MM.1S (cell line): ENCODE measurements at regions not wholly inside any gene's neighbourhood (a gene's known extent, or its start where the extent isn't known, plus 50 kb on each side); places are given as distances from the start of the nearest gene placed in this dataset.

Experiments
- DNase-seq: peaks from one replicate; pipeline ENCODE4 v3.0.0-alpha.2; 2015
- H2AFZ ChIP-seq: fragments of 300-600 bp; sonication (generic); 2 replicates; pipeline ENCODE4 v1.6.0; 2016; ENCODE audit warnings: antibody characterized with exemption, low read length
- H3F3A ChIP-seq: fragments of 300-600 bp; sonication (generic); 2 replicates; pipeline ENCODE4 v1.6.1; 2016; ENCODE audit warnings: mild to moderate bottlenecking, antibody characterized with exemption, low read length, moderate library complexity, mixed read lengths; ENCODE audit not compliant: insufficient read depth
- H3K27ac ChIP-seq: fragments of 300-600 bp; sonication (generic); 2 replicates; pipeline ENCODE4 v1.5.1; 2016; ENCODE audit warnings: mild to moderate bottlenecking, low read length
- H3K27me3 ChIP-seq: fragments of 300-600 bp; sonication (generic); replicated peaks from 2 replicates; pipeline ENCODE4 v1.6.0; 2016; ENCODE audit warnings: low read length; ENCODE audit not compliant: insufficient read depth
- H3K36me3 ChIP-seq: fragments of 300-600 bp; sonication (generic); replicated peaks from 2 replicates; pipeline ENCODE4 v1.6.1; 2016; ENCODE audit warnings: mild to moderate bottlenecking, low read length, mixed read lengths; ENCODE audit not compliant: insufficient read depth
- H3K4me1 ChIP-seq: fragments of 300-600 bp; sonication (generic); 2 replicates; pipeline ENCODE4 v1.6.1; 2016; ENCODE audit warnings: low read length, mixed read lengths
- H3K4me2 ChIP-seq: fragments of 300-600 bp; sonication (generic); 2 replicates; pipeline ENCODE4 v1.6.0; 2016; ENCODE audit warnings: low read depth, low read length
- H3K4me3 ChIP-seq: fragments of 300-600 bp; sonication (generic); 2 replicates; pipeline ENCODE4 v1.5.1; 2016; ENCODE audit warnings: low read length, mixed read lengths
- H3K79me2 ChIP-seq: fragments of 300-600 bp; sonication (generic); 2 replicates; pipeline ENCODE4 v1.6.1; 2016; ENCODE audit warnings: mixed run types, low read length, mixed read lengths
- H3K9ac ChIP-seq: fragments of 300-600 bp; sonication (generic); 2 replicates; pipeline ENCODE4 v1.6.1; 2016; ENCODE audit warnings: low read length, mixed read lengths
- H3K9me2 ChIP-seq: fragments of 300-600 bp; sonication (generic); replicated peaks from 2 replicates; pipeline ENCODE4 v1.6.1; 2016; ENCODE audit warnings: mild to moderate bottlenecking, low read length, mixed read lengths; ENCODE audit not compliant: insufficient read depth
- H3K9me3 ChIP-seq: fragments of 300-600 bp; sonication (generic); replicated peaks from 2 replicates; pipeline ENCODE4 v1.6.1; 2016; ENCODE audit warnings: mild to moderate bottlenecking, low read length, mixed read lengths; ENCODE audit not compliant: insufficient read depth
- H4K20me1 ChIP-seq: fragments of 300-600 bp; sonication (generic); 2 replicates; pipeline ENCODE4 v1.6.1; 2016; ENCODE audit warnings: mild to moderate bottlenecking, low read length, moderate library complexity, mixed read lengths; ENCODE audit not compliant: insufficient read depth
- EZH2 ChIP-seq: fragments of 300-600 bp; sonication (generic); optimal IDR thresholded peaks from 2 replicates; pipeline ENCODE3; 2017; ENCODE audit warnings: low read depth, mild to moderate bottlenecking, antibody characterized with exemption, low read length, mixed read lengths
- EZH2phosphoT487 ChIP-seq: fragments of 300-600 bp; sonication (generic); IDR thresholded peaks from 2 replicates; pipeline ENCODE4 v1.6.1; 2018; ENCODE audit warnings: antibody characterized with exemption, low read length
- TF ChIP-seq, protein P1 (sequence below): fragments of 300-600 bp; sonication (generic); IDR thresholded peaks from 2 replicates; pipeline ENCODE4 v1.5.1; 2016; ENCODE audit warnings: antibody characterized with exemption, low read length, mixed read lengths

- Histone ChIP-seq H3K9ac (no peak overlapping the region), H3F3A (no peaks in the 10 kb centered on the region), H3K9me2 (no peaks in the 10 kb centered on the region), H3K27me3 (no peaks in the 10 kb centered on the region), H4K20me1 (no peaks in the 10 kb centered on the region), H3K79me2 (no peaks in the 10 kb centered on the region), H3K27ac (no peak overlapping the region), H3K9me3 (no peaks in the 10 kb centered on the region), H3K4me3 (no peak overlapping the region), H3K4me1 (no peaks in the 10 kb centered on the region), H3K36me3 (no peaks in the 10 kb centered on the region), H2AFZ (no peak overlapping the region), H3K4me2 (no peak overlapping the region)
- no peak for DNase-seq
- TF ChIP-seq EZH2phosphoT487: no peak
- TF ChIP-seq, protein P1, sequence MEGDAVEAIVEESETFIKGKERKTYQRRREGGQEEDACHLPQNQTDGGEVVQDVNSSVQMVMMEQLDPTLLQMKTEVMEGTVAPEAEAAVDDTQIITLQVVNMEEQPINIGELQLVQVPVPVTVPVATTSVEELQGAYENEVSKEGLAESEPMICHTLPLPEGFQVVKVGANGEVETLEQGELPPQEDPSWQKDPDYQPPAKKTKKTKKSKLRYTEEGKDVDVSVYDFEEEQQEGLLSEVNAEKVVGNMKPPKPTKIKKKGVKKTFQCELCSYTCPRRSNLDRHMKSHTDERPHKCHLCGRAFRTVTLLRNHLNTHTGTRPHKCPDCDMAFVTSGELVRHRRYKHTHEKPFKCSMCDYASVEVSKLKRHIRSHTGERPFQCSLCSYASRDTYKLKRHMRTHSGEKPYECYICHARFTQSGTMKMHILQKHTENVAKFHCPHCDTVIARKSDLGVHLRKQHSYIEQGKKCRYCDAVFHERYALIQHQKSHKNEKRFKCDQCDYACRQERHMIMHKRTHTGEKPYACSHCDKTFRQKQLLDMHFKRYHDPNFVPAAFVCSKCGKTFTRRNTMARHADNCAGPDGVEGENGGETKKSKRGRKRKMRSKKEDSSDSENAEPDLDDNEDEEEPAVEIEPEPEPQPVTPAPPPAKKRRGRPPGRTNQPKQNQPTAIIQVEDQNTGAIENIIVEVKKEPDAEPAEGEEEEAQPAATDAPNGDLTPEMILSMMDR: no peak
- TF ChIP-seq EZH2: no peak
These were observed 248.8 kb upstream of the ADAMTS9 start for GRCh38 chr3:64936556-64936955.

GRCh38 chr3:64935971-64936370, 248.2 kb upstream of the ADAMTS9 start:
- no peaks in the 10 kb centered on the region for H3K9me2 ChIP-seq
- no peak for DNase-seq
- no peaks in the 10 kb centered on the region for H3K4me1 ChIP-seq
- no peak overlapping the region for H3K4me3 ChIP-seq
- H4K20me1 ChIP-seq: no peaks in the 10 kb centered on the region
- no peak overlapping the region for H3K4me2 ChIP-seq
- TF ChIP-seq, protein P1: no peak
- TF ChIP-seq EZH2phosphoT487: no peak
- TF ChIP-seq EZH2: no peak
- H3F3A ChIP-seq: no peaks in the 10 kb centered on the region
- H3K36me3 ChIP-seq: no peaks in the 10 kb centered on the region
- no peak overlapping the region for H3K9ac ChIP-seq
- H3K79me2 ChIP-seq: no peaks in the 10 kb centered on the region
- H3K27me3 ChIP-seq: no peaks in the 10 kb centered on the region
- H3K27ac ChIP-seq: no peak overlapping the region
- H2AFZ ChIP-seq: no peak overlapping the region
- H3K9me3 ChIP-seq: no peaks in the 10 kb centered on the region

DNA sequence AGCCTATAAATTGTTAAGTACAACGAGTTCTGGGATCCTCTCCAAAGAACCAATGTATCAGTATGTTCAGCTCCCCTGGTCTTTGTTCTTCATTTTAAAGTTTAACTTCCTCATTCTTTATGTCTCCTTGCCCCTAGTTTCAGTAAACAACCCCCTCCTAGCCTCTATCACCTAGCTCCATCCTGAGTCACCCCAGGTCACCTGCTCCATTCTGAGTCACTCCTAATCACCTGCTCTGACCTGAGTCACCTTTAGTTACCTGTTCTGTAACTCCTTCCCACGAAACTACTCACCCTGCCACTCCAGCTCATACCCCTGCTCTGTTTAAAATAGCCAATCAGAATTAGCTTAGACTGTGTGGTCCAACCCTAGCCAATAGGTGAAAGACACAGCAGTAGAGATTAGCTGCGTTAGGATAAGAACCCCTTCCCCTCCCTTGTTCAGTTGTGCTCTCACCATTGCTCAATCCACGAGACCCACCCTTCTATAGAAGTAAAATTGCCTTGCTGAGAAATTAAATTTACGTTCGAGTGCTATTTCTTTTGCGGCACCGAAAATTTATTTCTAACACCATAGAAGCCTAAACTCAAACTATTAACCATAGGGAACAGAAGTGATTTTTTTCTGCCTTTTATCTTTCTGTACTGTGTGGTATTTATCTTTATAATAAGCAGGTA, 245.0 kb upstream of the ADAMTS9 start:
- TF ChIP-seq EZH2 (no peak), EZH2phosphoT487 (no peak)
- TF ChIP-seq, protein P1: no peak
- Histone ChIP-seq H2AFZ (no peak overlapping the region), H3K9me3 (no peaks in the 10 kb centered on the region), H3K4me3 (no peak overlapping the region), H3K27me3 (no peaks in the 10 kb centered on the region), H3F3A (no peaks in the 10 kb centered on the region), H3K9me2 (no peaks in the 10 kb centered on the region), H3K4me2 (no peak overlapping the region), H3K79me2 (no peaks in the 10 kb centered on the region), H3K27ac (no peak overlapping the region), H3K4me1 (no peaks in the 10 kb centered on the region), H4K20me1 (no peaks in the 10 kb centered on the region), H3K36me3 (no peaks in the 10 kb centered on the region), H3K9ac (no peak overlapping the region)
- no peak for DNase-seq
